ENCODE measurements at regions not wholly inside any gene's neighbourhood (a gene's known extent, or its start where the extent isn't known, plus 50 kb on each side); places are given as distances from the start of the nearest gene placed in this dataset.

DNA sequence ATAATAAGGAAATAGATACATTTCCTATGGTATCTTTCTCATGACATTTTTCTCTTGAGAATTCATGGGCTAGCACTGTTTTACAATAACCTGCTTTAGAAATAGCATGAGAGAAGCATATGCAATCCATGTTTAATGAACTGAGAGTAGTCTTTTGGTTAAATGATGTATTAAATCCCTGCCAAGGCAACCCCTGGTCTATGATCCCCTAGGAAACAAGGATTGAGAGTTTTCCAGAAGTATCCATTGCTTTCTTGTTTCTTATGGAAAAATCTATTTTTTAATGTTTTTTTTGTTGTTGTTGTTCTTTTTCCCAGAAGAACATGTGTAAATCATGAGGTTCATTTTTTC is 390.5 kb upstream of the HSF2 start:
- DNase-seq (ENCODE audit: low read depth) = no peak
- TF ChIP-seq, protein P1, sequence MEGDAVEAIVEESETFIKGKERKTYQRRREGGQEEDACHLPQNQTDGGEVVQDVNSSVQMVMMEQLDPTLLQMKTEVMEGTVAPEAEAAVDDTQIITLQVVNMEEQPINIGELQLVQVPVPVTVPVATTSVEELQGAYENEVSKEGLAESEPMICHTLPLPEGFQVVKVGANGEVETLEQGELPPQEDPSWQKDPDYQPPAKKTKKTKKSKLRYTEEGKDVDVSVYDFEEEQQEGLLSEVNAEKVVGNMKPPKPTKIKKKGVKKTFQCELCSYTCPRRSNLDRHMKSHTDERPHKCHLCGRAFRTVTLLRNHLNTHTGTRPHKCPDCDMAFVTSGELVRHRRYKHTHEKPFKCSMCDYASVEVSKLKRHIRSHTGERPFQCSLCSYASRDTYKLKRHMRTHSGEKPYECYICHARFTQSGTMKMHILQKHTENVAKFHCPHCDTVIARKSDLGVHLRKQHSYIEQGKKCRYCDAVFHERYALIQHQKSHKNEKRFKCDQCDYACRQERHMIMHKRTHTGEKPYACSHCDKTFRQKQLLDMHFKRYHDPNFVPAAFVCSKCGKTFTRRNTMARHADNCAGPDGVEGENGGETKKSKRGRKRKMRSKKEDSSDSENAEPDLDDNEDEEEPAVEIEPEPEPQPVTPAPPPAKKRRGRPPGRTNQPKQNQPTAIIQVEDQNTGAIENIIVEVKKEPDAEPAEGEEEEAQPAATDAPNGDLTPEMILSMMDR (IDR thresholded peaks at IDR 0.05; ENCODE audit: insufficient read depth, low read depth, low read length) = no peak
- H3K4me3 ChIP-seq (ENCODE audit: low read depth, low read length) = no peak overlapping the region

DNA sequence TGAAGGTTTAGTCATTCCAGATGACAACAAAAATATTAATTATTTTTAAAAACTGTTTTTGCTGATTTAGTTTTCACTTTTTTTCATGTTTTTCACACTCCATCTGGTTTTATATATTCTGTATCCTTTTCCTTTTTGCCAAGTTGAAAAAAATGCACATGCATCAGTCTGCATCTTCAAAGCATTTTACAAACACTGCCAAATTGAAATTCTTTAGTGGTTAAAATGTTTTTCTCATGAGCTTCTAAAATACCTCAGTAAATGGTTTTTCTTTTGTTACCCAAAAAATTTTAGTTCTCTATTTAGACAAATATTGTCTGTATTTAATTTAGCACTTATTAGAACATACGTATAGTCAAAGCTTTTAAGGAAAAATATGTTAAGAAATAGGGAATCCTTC is 386.9 kb upstream of the HSF2 start:
- no peak overlapping the region for H3K4me3 ChIP-seq (ENCODE audit: low read depth, low read length)
- no peak for DNase-seq (ENCODE audit: low read depth)
- TF ChIP-seq, protein P1 (IDR thresholded peaks at IDR 0.05; ENCODE audit: insufficient read depth, low read depth, low read length) = no peak

DNA sequence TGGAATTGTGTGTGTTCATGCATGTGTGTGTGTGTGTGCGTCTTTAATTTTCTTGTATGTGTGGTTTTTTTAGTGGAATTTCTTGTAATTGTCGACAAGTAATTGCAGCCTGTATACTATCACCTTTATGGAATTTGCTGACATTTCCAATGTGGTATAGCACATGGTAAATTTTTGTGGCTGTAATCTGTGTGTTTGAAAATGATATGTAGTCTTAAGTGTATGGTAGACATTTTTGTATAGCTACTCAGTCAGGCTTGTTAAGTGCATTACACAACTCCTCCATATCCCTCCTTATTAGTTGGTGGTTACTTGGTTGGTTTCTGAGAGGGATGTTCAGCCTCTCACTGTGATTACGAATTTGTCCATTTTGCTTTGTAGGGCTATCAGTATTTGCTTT is 384.5 kb upstream of the HSF2 start:
- peak; percentile 95 for DNase-seq (ENCODE audit: low read depth)
- TF ChIP-seq, protein P1 (IDR thresholded peaks at IDR 0.05; ENCODE audit: insufficient read depth, low read depth, low read length) = no peak
- H3K4me3 ChIP-seq (ENCODE audit: low read depth, low read length) = no peak overlapping the region

DNA sequence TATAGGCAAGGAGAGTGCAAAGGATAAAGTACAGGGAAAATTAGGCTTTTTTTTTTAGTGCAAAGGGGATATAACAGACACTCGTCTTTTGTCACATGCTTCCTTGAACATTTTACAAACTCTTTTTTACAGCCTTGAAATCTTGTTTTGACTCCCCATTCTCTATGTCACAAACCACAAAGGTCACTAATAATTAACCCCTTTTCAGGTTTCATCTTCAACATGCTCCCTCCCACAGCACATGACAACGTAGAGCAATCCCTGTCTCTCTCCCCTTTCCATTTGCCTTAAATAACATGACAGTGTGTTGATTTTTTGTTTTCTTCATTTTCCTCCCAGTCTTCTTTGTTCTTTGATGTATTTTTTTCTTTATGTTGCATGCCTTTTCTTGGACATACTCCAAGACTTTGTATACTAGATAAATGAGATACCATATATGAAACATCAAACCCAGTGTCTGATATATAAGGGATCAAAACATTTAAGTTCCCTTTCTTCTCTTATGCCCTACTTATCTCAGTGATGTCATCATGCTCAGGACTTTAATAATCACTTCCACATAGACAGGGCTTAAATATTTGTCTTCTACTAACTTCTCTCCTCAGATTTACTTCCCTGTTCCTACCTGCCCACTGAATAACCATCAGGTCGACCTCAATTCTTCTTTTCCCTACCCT is 378.7 kb upstream of the HSF2 start:
- no peak overlapping the region for H3K4me3 ChIP-seq (ENCODE audit: low read depth, low read length)
- DNase-seq (ENCODE audit: low read depth) = peak; percentile 75
- TF ChIP-seq, protein P1 (IDR thresholded peaks at IDR 0.05; ENCODE audit: insufficient read depth, low read depth, low read length) = no peak

DNA sequence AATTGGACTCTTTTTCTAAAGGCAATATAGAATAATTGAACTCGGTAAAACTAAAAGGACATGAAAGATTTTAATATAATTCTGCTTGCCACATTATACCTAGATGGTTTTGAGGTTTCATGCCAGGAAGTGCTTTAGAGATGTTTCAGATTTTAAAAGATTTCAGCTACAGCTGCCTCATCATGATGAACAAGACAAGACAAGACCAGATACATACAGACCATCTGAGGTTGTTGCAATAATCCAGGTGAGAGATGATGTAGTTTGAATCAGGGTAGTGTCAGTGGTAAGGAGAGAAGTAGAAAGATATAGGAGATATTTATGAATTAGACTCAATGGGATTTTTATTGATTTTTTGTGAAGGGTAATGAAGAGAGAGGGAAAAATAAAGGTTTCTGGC is 374.3 kb upstream of the HSF2 start:
- TF ChIP-seq, protein P1 (IDR thresholded peaks at IDR 0.05; ENCODE audit: insufficient read depth, low read depth, low read length) = no peak
- no peak for DNase-seq (ENCODE audit: low read depth)
- H3K4me3 ChIP-seq (ENCODE audit: low read depth, low read length) = no peak overlapping the region

DNA sequence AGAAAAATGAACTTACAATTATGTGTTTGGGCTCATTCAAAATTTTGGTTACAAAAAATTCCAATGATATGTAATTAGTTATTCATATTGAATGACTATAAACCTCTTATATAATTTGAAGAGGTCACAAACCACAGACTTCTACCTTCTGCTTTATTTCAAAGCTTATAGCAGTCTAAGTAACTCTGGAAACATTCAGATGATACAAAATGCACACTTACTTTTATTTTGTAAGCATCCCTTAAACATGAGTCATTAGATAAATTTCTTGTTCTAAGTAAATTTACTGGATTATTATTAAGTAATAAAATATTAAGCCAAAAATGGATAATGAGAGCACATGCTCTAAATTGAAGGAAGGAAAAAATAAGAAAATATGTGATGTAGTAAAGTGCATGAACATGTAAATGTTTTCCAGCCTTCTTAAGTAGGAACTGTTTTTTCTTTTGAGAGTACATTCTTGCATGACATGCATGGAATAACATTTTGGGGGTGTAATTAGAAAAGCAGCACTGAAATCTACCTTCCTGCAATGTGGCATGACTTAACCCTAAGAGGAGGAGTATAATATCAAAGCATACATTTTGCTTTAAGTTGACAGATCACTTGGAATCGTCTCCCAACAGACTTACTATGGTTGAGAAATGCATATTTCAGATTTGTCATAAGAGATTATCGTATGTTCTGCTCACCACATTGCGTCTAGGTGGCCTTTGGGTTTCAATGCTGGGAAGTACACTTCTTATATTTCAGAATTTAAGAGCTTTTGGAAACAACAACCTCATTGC is 372.7 kb upstream of the HSF2 start:
- no peak for DNase-seq (ENCODE audit: low read depth)
- TF ChIP-seq, protein P1 (IDR thresholded peaks at IDR 0.05; ENCODE audit: insufficient read depth, low read depth, low read length) = no peak
- no peak overlapping the region for H3K4me3 ChIP-seq (ENCODE audit: low read depth, low read length)
